SK-N-SH (cell line): ENCODE measurements at regions not wholly inside any gene's neighbourhood (a gene's known extent, or its start where the extent isn't known, plus 50 kb on each side); places are given as distances from the start of the nearest gene placed in this dataset.

Experiments
- CTCF ChIA-PET: fragments of 300-600, 350-600 bp; formaldehyde crosslinking; extraction: SDS; loops from one replicate; lab custom pipeline; 2021; lab: Yijun Ruan, JAX
- POLR2A ChIA-PET: fragments of 350-600 bp; sonication (Branson Sonifier 250); formaldehyde crosslinking; extraction: SDS; loops from one replicate; lab custom pipeline; 2020; ENCODE audit warnings: antibody characterized with exemption, inconsistent platforms; lab: Yijun Ruan, JAX
- DNase-seq: peaks from one replicate; pipeline ENCODE4 v3.0.0; 2012
- H2AFZ ChIP-seq: fragments of 200-600 bp; sonication (generic); 2 replicates; pipeline ENCODE4 v1.8.1; 2016; ENCODE audit warnings: antibody characterized with exemption, mild to moderate bottlenecking, low read depth
- H3F3A ChIP-seq: fragments of 200-600 bp; sonication (generic); replicated peaks from 2 replicates; pipeline ENCODE3; 2016; ENCODE audit warnings: antibody characterized with exemption, mild to moderate bottlenecking; ENCODE audit not compliant: insufficient read depth
- H3K27ac ChIP-seq, 2 experiments: fragments of 200-500 bp in 1 of 2; fragments of 200-600 bp in 1 of 2; sonication (Bioruptor generic) in 1 of 2; sonication (generic), shearing (Covaris generic) in 1 of 2; 2 replicates each; pipeline versions ENCODE4 v1.5.1 to v1.6.1; 2014 to 2016; ENCODE audit warnings: low read depth in 2 of 2, inconsistent platforms in 1 of 2, low read length in 1 of 2, mild to moderate bottlenecking in 1 of 2, mixed read lengths in 1 of 2
- H3K27me3 ChIP-seq: fragments of 200-600 bp; sonication (generic), shearing (Covaris generic); 2 replicates; pipeline ENCODE4 v1.6.1; 2016; ENCODE audit warnings: mixed run types; ENCODE audit not compliant: insufficient read depth
- H3K36me3 ChIP-seq, 2 experiments: fragments of 200-500 bp in 1 of 2; fragments of 200-600 bp in 1 of 2; sonication (Bioruptor generic) in 1 of 2; sonication (generic) in 1 of 2; replicated peaks in 1 of 2; 2 replicates each; pipeline versions ENCODE3 to v1.5.1; 2014 to 2016; ENCODE audit warnings: low read length in 1 of 2, mild to moderate bottlenecking in 1 of 2; ENCODE audit not compliant: insufficient read depth in 2 of 2, control insufficient read depth in 1 of 2
- H3K4me1 ChIP-seq, 2 experiments: fragments of 200-500 bp in 1 of 2; fragments of 200-600 bp in 1 of 2; sonication (Bioruptor generic) in 1 of 2; sonication (generic), shearing (Covaris generic) in 1 of 2; 2 replicates each; pipeline versions ENCODE4 v1.5.1 to v1.6.1; 2014 to 2016; ENCODE audit warnings: low read depth in 1 of 2, low read length in 1 of 2, mixed run types in 1 of 2; ENCODE audit not compliant: insufficient read depth in 2 of 2, control insufficient read depth in 1 of 2
- H3K4me2 ChIP-seq: fragments of 200-600 bp; sonication (generic), shearing (Covaris generic); 2 replicates; pipeline ENCODE4 v1.6.1; 2017; ENCODE audit warnings: mixed run types
- H3K4me3 ChIP-seq, 2 experiments: fragments of 200-500 bp in 1 of 2; fragments of 200-600 bp in 1 of 2; sonication (Bioruptor generic) in 1 of 2; sonication (generic), shearing (Covaris generic) in 1 of 2; 2 replicates each; pipeline versions ENCODE4 v1.5.1 to v1.8.1; 2014 to 2016; ENCODE audit warnings: low read depth in 2 of 2, inconsistent platforms in 1 of 2, low read length in 1 of 2, mild to moderate bottlenecking in 1 of 2, mixed read lengths in 1 of 2, moderate library complexity in 1 of 2
- H3K79me2 ChIP-seq: fragments of 200-600 bp; sonication (generic); 2 replicates; pipeline ENCODE4 v1.8.1; 2017; ENCODE audit warnings: mild to moderate bottlenecking; ENCODE audit not compliant: insufficient read depth
- H3K9ac ChIP-seq: fragments of 200-600 bp; sonication (generic); 2 replicates; pipeline ENCODE4 v1.6.1; 2017; ENCODE audit warnings: mixed run types
- H3K9me2 ChIP-seq: fragments of 200-600 bp; sonication (generic); 2 replicates; pipeline ENCODE4 v1.6.1; 2017; ENCODE audit warnings: mixed run types
- H3K9me3 ChIP-seq: fragments of 200-600 bp; sonication (generic); 2 replicates; pipeline ENCODE4 v1.6.1; 2017; ENCODE audit warnings: mixed run types, mild to moderate bottlenecking, moderate library complexity
- H4K20me1 ChIP-seq: fragments of 200-600 bp; sonication (generic); 2 replicates; pipeline ENCODE4 v1.6.1; 2017; ENCODE audit warnings: mild to moderate bottlenecking, mixed run types; ENCODE audit not compliant: insufficient read depth
- CHD2 ChIP-seq: fragments of 150-350 bp; IDR thresholded peaks from 2 replicates; pipeline ENCODE4 v1.6.1; 2018; ENCODE audit warnings: low read length; ENCODE audit not compliant: partially characterized antibody
- ELF1 ChIP-seq: IDR thresholded peaks from 2 replicates; pipeline ENCODE4 v1.4.0; 2012
- EZH2phosphoT487 ChIP-seq: fragments of 200-600 bp; sonication (generic); IDR thresholded peaks from 2 replicates; pipeline ENCODE4 v1.6.1; 2017; ENCODE audit warnings: low read depth, mixed run types, mild to moderate bottlenecking, antibody characterized with exemption, moderate library complexity, borderline replicate concordance
- GATA2 ChIP-seq: sonication (generic); formaldehyde crosslinking; IDR thresholded peaks from 2 replicates; pipeline ENCODE4 v1.5.0; 2020; ENCODE audit warnings: mild to moderate bottlenecking, missing genetic modification reagents
- MEF2A ChIP-seq: IDR thresholded peaks from 2 replicates; pipeline ENCODE4 v1.4.0; 2012; ENCODE audit warnings: low read depth, borderline replicate concordance
- RAD21 ChIP-seq: IDR thresholded peaks from 2 replicates; pipeline ENCODE4 v1.6.1; 2012; ENCODE audit warnings: mild to moderate bottlenecking, low read length
- RXRA ChIP-seq: IDR thresholded peaks from 2 replicates; pipeline ENCODE4 v1.4.0; 2012; ENCODE audit warnings: low read depth, mild to moderate bottlenecking, borderline replicate concordance
- SMC3 ChIP-seq: IDR thresholded peaks from 2 replicates; pipeline ENCODE4 v1.6.1; 2012; ENCODE audit warnings: low read depth, low read length, improper control_type of control experiment
- TCF12 ChIP-seq: IDR thresholded peaks from 2 replicates; pipeline ENCODE4 v1.4.0; 2012
- YY1 ChIP-seq: IDR thresholded peaks from 2 replicates; pipeline ENCODE4 v1.4.0; 2012; ENCODE audit warnings: low read depth, mild to moderate bottlenecking
- TF ChIP-seq, protein P1 (sequence below): IDR thresholded peaks from 2 replicates; pipeline ENCODE4 v1.4.0; 2012; ENCODE audit warnings: low read depth
- TF ChIP-seq, protein P2 (sequence below): IDR thresholded peaks from 2 replicates; pipeline ENCODE4 v1.4.0; 2012; ENCODE audit warnings: low read depth, borderline replicate concordance
- TF ChIP-seq, protein P3 (sequence below): fragments of 150-350 bp; IDR thresholded peaks from 2 replicates; pipeline ENCODE4 v1.6.1; 2016; ENCODE audit warnings: mild to moderate bottlenecking, low read depth, low read length
- TF ChIP-seq, protein P4 (sequence below): IDR thresholded peaks from 2 replicates; pipeline ENCODE4 v1.6.1; 2012; ENCODE audit warnings: mild to moderate bottlenecking, low read depth, low read length, moderate library complexity
- TF ChIP-seq, protein P5 (sequence below): IDR thresholded peaks from 2 replicates; pipeline ENCODE4 v1.4.0; 2012; ENCODE audit warnings: low read depth, borderline replicate concordance

DNA sequence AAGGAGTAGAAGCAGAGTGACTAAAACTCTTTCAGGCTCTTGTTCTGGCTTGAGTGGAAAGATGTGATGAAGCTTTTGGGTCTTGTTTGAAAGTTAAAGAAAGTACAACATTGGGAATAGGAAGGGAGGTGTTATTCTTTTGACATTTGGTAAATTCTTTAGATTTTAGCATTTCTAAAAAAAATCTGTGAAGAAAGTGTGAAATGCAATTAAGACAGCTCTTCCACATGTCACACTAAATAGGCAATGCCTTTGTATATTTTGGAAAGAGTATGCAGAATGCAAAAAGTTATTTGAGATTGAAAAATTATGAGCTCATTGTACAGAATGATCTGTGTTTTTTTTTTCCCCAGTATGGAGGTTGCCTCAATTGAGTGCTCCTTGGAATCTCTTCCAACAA is 532.2 kb upstream of the DPPA4 start:
- H3K27me3 ChIP-seq: no peaks in the 10 kb centered on the region
- H3K79me2 ChIP-seq: no peaks in the 10 kb centered on the region
- H3F3A ChIP-seq: no peaks in the 10 kb centered on the region

More for the DNA sequence above, 532.2 kb upstream of the DPPA4 start:
- H3K4me3 ChIP-seq: no peak overlapping the region
- H3K9me3 ChIP-seq: no peaks in the 10 kb centered on the region
- no peak overlapping the region for H2AFZ ChIP-seq
- H4K20me1 ChIP-seq: no peaks in the 10 kb centered on the region
- no peak overlapping the region for H3K4me2 ChIP-seq
- H3K4me1 ChIP-seq: no peaks in the 10 kb centered on the region
- no peak overlapping the region for H3K27ac ChIP-seq
- no peaks in the 10 kb centered on the region for H3K36me3 ChIP-seq
- no peak overlapping the region for H3K9ac ChIP-seq
- TF ChIP-seq EZH2phosphoT487: no peak
- no peak for TF ChIP-seq SMC3
- TF ChIP-seq, protein P1, sequence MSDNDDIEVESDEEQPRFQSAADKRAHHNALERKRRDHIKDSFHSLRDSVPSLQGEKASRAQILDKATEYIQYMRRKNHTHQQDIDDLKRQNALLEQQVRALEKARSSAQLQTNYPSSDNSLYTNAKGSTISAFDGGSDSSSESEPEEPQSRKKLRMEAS: no peak
- no peak for TF ChIP-seq YY1
- TF ChIP-seq, protein P2, sequence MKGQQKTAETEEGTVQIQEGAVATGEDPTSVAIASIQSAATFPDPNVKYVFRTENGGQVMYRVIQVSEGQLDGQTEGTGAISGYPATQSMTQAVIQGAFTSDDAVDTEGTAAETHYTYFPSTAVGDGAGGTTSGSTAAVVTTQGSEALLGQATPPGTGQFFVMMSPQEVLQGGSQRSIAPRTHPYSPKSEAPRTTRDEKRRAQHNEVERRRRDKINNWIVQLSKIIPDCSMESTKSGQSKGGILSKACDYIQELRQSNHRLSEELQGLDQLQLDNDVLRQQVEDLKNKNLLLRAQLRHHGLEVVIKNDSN: no peak
- TF ChIP-seq, protein P3, sequence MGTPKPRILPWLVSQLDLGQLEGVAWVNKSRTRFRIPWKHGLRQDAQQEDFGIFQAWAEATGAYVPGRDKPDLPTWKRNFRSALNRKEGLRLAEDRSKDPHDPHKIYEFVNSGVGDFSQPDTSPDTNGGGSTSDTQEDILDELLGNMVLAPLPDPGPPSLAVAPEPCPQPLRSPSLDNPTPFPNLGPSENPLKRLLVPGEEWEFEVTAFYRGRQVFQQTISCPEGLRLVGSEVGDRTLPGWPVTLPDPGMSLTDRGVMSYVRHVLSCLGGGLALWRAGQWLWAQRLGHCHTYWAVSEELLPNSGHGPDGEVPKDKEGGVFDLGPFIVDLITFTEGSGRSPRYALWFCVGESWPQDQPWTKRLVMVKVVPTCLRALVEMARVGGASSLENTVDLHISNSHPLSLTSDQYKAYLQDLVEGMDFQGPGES: no peak
- TF ChIP-seq RXRA: no peak
- TF ChIP-seq, protein P4, sequence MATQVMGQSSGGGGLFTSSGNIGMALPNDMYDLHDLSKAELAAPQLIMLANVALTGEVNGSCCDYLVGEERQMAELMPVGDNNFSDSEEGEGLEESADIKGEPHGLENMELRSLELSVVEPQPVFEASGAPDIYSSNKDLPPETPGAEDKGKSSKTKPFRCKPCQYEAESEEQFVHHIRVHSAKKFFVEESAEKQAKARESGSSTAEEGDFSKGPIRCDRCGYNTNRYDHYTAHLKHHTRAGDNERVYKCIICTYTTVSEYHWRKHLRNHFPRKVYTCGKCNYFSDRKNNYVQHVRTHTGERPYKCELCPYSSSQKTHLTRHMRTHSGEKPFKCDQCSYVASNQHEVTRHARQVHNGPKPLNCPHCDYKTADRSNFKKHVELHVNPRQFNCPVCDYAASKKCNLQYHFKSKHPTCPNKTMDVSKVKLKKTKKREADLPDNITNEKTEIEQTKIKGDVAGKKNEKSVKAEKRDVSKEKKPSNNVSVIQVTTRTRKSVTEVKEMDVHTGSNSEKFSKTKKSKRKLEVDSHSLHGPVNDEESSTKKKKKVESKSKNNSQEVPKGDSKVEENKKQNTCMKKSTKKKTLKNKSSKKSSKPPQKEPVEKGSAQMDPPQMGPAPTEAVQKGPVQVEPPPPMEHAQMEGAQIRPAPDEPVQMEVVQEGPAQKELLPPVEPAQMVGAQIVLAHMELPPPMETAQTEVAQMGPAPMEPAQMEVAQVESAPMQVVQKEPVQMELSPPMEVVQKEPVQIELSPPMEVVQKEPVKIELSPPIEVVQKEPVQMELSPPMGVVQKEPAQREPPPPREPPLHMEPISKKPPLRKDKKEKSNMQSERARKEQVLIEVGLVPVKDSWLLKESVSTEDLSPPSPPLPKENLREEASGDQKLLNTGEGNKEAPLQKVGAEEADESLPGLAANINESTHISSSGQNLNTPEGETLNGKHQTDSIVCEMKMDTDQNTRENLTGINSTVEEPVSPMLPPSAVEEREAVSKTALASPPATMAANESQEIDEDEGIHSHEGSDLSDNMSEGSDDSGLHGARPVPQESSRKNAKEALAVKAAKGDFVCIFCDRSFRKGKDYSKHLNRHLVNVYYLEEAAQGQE: no peak
- TF ChIP-seq RAD21: no peak
- TF ChIP-seq, protein P5, sequence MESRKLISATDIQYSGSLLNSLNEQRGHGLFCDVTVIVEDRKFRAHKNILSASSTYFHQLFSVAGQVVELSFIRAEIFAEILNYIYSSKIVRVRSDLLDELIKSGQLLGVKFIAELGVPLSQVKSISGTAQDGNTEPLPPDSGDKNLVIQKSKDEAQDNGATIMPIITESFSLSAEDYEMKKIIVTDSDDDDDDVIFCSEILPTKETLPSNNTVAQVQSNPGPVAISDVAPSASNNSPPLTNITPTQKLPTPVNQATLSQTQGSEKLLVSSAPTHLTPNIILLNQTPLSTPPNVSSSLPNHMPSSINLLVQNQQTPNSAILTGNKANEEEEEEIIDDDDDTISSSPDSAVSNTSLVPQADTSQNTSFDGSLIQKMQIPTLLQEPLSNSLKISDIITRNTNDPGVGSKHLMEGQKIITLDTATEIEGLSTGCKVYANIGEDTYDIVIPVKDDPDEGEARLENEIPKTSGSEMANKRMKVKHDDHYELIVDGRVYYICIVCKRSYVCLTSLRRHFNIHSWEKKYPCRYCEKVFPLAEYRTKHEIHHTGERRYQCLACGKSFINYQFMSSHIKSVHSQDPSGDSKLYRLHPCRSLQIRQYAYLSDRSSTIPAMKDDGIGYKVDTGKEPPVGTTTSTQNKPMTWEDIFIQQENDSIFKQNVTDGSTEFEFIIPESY: no peak
- no peak for TF ChIP-seq GATA2
- TF ChIP-seq TCF12: no peak
- TF ChIP-seq MEF2A: no peak
- TF ChIP-seq ELF1: no peak
- TF ChIP-seq CHD2: no peak
- ChIA-PET POLR2A (no interaction called here), CTCF (interaction anchor here (0.7 kb wide), 1 partner anchor 508 kb away, joined by 3 read pairs; no protein-coding TSS in a partner anchor)
- DNase-seq: no peak
- H3K9me2 ChIP-seq: no peaks in the 10 kb centered on the region
